ENCODE measurements at regions not wholly inside any gene's neighbourhood (a gene's known extent, or its start where the extent isn't known, plus 50 kb on each side); places are given as distances from the start of the nearest gene placed in this dataset.
A peak's percentile ranks its signal among the peaks of the same experiment; 100 is the strongest.
"Not testable (repeated sequence)": the region's sequence is repeated elsewhere in the genome, so short reads cannot be mapped to it uniquely, and the experiment has no call there.

DNA sequence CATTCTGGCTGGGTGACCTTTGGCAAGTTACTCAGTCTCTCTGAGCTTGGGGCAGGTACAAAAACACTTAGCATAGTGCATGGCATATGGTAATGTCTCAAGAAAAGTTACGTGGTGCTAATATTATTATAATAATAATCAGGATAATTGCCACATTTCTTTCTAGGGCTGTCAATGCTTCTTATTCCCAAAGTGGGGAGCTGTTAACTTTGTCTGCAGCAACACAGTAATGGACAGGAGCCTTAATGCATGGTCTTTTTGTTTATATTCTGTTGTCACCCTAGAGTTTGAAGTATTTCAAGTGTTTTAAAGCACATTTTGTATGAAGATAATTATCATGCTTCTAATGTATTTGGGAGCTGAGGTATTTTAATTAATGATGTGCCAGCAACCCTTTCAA, 121.8 kb downstream of the FHIP1A start:
- Histone ChIP-seq H3K9me3 (replicated peaks) (no peaks in the 10 kb centered on the region), H3K4me1 (replicated peaks) (peaks cover 6% of the 10 kb centered on the region; the same call in 1 of the 2 replicates), H3K4me3 (no peak overlapping the region), H3K27me3 (replicated peaks) (no peaks in the 10 kb centered on the region), H3K27ac (no peak overlapping the region), H3K36me3 (no peaks in the 10 kb centered on the region)
- no peak for DNase-seq (ENCODE audit: low read depth in 1 of 2, low spot score in 2 of 2)

DNA sequence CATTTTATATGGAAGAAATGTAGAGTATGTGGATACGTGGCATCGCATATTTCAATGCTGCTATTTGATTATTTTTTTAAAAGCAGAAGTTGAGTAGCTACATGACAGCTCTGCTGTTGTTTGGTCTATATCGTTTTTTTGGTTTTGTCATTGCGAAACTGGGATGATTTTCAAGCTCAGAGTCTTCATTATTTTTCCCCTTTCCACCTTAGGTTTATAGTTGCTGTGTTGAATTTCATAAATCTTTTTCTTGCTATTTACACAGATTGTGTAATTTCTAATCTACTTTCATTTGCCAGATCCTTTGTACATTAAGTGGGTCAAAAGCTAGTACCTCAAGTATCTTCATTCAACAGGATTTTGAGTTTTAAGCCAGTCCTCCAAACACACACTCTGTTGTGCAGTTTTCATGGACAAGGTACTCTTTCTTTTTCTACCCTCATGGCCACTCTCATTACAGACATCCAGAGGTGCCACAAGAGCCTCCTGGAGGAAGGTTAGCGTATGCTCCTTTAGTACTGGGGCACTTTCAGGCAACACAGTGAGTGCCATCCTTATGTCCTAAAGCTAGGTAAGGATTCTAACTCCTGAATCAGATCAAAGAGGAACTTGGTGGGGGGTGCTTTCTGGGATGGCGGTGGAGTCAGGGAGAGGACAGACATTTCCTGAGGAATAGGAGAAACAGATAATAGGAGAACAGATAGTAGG, 123.2 kb downstream of the FHIP1A start:
- Histone ChIP-seq H3K4me3 (no peak overlapping the region), H3K27ac (no peak overlapping the region), H3K4me1 (replicated peaks) (peaks cover 6% of the 10 kb centered on the region; the same call in 1 of the 2 replicates), H3K9me3 (replicated peaks) (no peaks in the 10 kb centered on the region), H3K36me3 (no peaks in the 10 kb centered on the region), H3K27me3 (replicated peaks) (no peaks in the 10 kb centered on the region)
- DNase-seq (ENCODE audit: low read depth in 1 of 2, low spot score in 2 of 2), result no peak

- DNase-seq (ENCODE audit: low read depth in 1 of 2, low spot score in 2 of 2), result no peak
- Histone ChIP-seq H3K4me1 (replicated peaks) (peaks cover 6% of the 10 kb centered on the region; the same call in 1 of the 2 replicates), H3K4me3 (no peak overlapping the region), H3K27ac (no peak overlapping the region), H3K27me3 (replicated peaks) (no peaks in the 10 kb centered on the region), H3K9me3 (replicated peaks) (no peaks in the 10 kb centered on the region), H3K36me3 (no peaks in the 10 kb centered on the region)
Observed at GRCh38 chr4:151534195-151534594, 125.2 kb downstream of the FHIP1A start.

- no peak overlapping the region for H3K27ac ChIP-seq
- no peak overlapping the region for H3K4me3 ChIP-seq
- H3K4me1 ChIP-seq (replicated peaks), result peaks cover 5% of the 10 kb centered on the region
- DNase-seq (ENCODE audit: low read depth in 1 of 2, low spot score in 2 of 2), result no peak
- no peaks in the 10 kb centered on the region for H3K9me3 ChIP-seq (replicated peaks)
- H3K36me3 ChIP-seq, result no peaks in the 10 kb centered on the region
- no peaks in the 10 kb centered on the region for H3K27me3 ChIP-seq (replicated peaks)
Observed at GRCh38 chr4:151535366-151535765, 126.4 kb downstream of the FHIP1A start.

DNA sequence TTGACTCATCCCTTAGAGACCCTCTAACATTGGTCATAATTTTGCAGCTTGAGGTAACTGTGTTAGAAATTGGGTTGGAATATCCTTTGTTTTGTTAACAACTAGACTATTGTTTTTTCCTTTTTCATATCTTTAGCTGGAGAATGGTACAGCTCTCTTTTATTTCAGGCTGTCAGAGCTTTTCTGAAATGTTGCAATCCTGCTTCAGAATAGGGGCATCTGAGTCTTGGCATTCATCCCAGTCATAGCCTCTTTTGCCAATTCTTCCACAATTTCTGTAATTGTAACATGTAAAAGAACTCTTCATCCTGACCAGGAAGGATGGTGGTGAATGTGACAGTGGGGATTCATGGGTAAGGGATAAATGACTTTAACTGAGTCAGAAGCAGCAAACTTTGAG, 128.7 kb downstream of the FHIP1A start:
- Histone ChIP-seq H3K9me3 (replicated peaks) (no peaks in the 10 kb centered on the region), H3K27ac (no peak overlapping the region), H3K27me3 (replicated peaks) (no peaks in the 10 kb centered on the region), H3K4me1 (replicated peaks) (peaks cover 16% of the 10 kb centered on the region), H3K36me3 (no peaks in the 10 kb centered on the region), H3K4me3 (no peak overlapping the region)
- no peak for DNase-seq (ENCODE audit: low read depth in 1 of 2, low spot score in 2 of 2)

DNA sequence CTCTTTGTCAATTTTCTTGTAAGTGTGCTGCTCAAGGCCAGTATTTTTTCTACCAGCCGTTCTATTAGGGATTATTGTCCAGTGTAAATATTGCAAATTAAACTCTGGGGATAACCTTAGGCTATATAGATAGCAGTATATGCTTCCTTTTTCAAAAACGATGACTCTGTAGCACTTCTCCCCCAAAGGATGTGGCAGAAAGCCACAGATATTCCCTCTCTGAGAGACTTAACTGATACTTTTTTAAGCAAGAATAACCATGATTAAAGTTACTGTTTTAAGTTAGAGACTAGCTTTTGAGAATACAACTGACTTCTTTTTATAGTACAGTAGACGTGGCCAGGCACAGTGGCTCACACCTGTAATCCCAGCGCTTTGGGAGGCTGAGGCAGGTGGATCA, 130.0 kb downstream of the FHIP1A start:
- no peak for DNase-seq (ENCODE audit: low read depth in 1 of 2, low spot score in 2 of 2)
- Histone ChIP-seq H3K36me3 (no peaks in the 10 kb centered on the region), H3K27me3 (replicated peaks) (no peaks in the 10 kb centered on the region), H3K4me3 (no peak overlapping the region), H3K4me1 (replicated peaks) (peaks cover 16% of the 10 kb centered on the region), H3K9me3 (replicated peaks) (no peaks in the 10 kb centered on the region), H3K27ac (no peak overlapping the region)

DNA sequence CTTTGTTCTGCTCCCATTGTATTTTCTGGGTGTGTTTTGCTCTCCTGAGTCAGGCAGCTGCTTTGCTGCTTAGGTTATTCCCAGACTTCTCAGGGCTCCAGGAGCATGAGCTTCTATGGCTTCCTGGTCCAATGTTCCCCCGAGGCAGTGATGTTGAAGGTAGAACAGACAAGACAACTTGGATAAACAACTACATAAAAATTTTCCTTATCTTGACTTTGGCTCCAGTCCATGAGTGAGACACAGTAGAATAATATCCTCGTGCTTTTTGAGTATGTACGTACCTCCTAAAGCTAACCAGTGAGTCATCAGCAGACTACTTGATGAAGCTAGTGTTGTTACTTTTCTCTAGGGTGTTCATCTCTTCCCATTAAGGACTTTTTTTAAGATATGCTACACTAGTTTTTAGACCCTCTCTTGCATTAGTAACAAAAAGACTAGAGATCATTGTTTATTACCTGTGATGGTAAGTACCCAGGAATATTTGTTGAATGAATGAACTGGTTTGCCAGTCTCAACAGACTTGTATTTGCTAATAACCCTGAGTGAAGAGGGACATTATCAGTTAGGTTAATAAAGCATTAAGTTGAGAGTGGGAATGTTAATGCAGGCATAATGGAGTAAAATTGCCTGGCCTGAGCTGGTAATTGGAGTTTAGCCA, 131.9 kb downstream of the FHIP1A start:
- DNase-seq (ENCODE audit: low read depth in 1 of 2, low spot score in 2 of 2), result peak; percentile 44 to 51
- Histone ChIP-seq H3K4me3 (no peak overlapping the region), H3K4me1 (replicated peaks) (peaks cover 16% of the 10 kb centered on the region), H3K27me3 (replicated peaks) (no peaks in the 10 kb centered on the region), H3K36me3 (no peaks in the 10 kb centered on the region), H3K27ac (no peak overlapping the region), H3K9me3 (replicated peaks) (no peaks in the 10 kb centered on the region)

GRCh38 chr4:151541389-151542071, 132.6 kb downstream of the FHIP1A start:
- Histone ChIP-seq H3K4me3 (no peak overlapping the region), H3K9me3 (replicated peaks) (no peaks in the 10 kb centered on the region), H3K27ac (no peak overlapping the region), H3K27me3 (replicated peaks) (no peaks in the 10 kb centered on the region), H3K36me3 (no peaks in the 10 kb centered on the region), H3K4me1 (replicated peaks) (peaks cover 16% of the 10 kb centered on the region)
- no peak for DNase-seq (ENCODE audit: low read depth in 1 of 2, low spot score in 2 of 2)

GRCh38 chr4:151548708-151549107, 139.7 kb downstream of the FHIP1A start:
- Histone ChIP-seq H3K27me3 (replicated peaks) (no peaks in the 10 kb centered on the region), H3K36me3 (no peaks in the 10 kb centered on the region), H3K27ac (no peak overlapping the region), H3K9me3 (replicated peaks) (peaks cover 11% of the 10 kb centered on the region), H3K4me3 (no peak overlapping the region), H3K4me1 (replicated peaks) (no peaks in the 10 kb centered on the region)
- DNase-seq (ENCODE audit: low read depth in 1 of 2, low spot score in 2 of 2), result no peak

GRCh38 chr4:151549378-151549777, 140.4 kb downstream of the FHIP1A start:
- H3K4me3 ChIP-seq; H3K27ac ChIP-seq; H3K27me3 ChIP-seq (replicated peaks); H3K36me3 ChIP-seq; DNase-seq (ENCODE audit: low read depth in 1 of 2, low spot score in 2 of 2); H3K4me1 ChIP-seq (replicated peaks): not testable (repeated sequence)
- H3K9me3 ChIP-seq (replicated peaks), result peaks cover 11% of the 10 kb centered on the region

GRCh38 chr4:151553874-151554273, 144.9 kb downstream of the FHIP1A start:
- DNase-seq (ENCODE audit: low read depth in 1 of 2, low spot score in 2 of 2), result no peak
- Histone ChIP-seq H3K4me3 (no peak overlapping the region), H3K36me3 (no peaks in the 10 kb centered on the region), H3K27me3 (replicated peaks) (no peaks in the 10 kb centered on the region), H3K9me3 (replicated peaks) (peaks cover 2% of the 10 kb centered on the region; the same call in 1 of the 2 replicates), H3K4me1 (replicated peaks) (no peaks in the 10 kb centered on the region), H3K27ac (no peak overlapping the region)

- no peaks in the 10 kb centered on the region for H3K9me3 ChIP-seq (replicated peaks)
- H3K4me3 ChIP-seq, result no peak overlapping the region
- no peaks in the 10 kb centered on the region for H3K36me3 ChIP-seq
- H3K27me3 ChIP-seq (replicated peaks), result no peaks in the 10 kb centered on the region
- H3K27ac ChIP-seq, result no peak overlapping the region
- no peak for DNase-seq (ENCODE audit: low read depth in 1 of 2, low spot score in 2 of 2)
- no peaks in the 10 kb centered on the region for H3K4me1 ChIP-seq (replicated peaks)
Observed at GRCh38 chr4:151555151-151555945, 146.4 kb downstream of the FHIP1A start.

- no peaks in the 10 kb centered on the region for H3K27me3 ChIP-seq (replicated peaks)
- H3K27ac ChIP-seq, result no peak overlapping the region
- H3K36me3 ChIP-seq, result no peaks in the 10 kb centered on the region
- DNase-seq (ENCODE audit: low read depth in 1 of 2, low spot score in 2 of 2), result no peak
- peaks cover 14% of the 10 kb centered on the region for H3K4me1 ChIP-seq (replicated peaks)
- no peak overlapping the region for H3K4me3 ChIP-seq
- no peaks in the 10 kb centered on the region for H3K9me3 ChIP-seq (replicated peaks)
Observed at GRCh38 chr4:151558496-151559113, 149.6 kb downstream of the FHIP1A start.
